GM13976 (cell line): ENCODE measurements at regions not wholly inside any gene's neighbourhood (a gene's known extent, or its start where the extent isn't known, plus 50 kb on each side); places are given as distances from the start of the nearest gene placed in this dataset.

Experiments used
- DNase-seq: peaks from one replicate; pipeline ENCODE4 v3.0.0; 2012; ENCODE audit warnings: low spot score
- CTCF ChIP-seq: IDR thresholded peaks from 2 replicates; pipeline ENCODE4 v1.5.1; 2012; ENCODE audit warnings: borderline replicate concordance, mild to moderate bottlenecking; ENCODE audit not compliant: insufficient read depth; ENCODE audit errors: extremely low read depth, missing control alignments, control extremely low read depth
- in situ Hi-C: fragments of 300-500 bp; cut with MboI; formaldehyde crosslinking; loops from one replicate; pipeline ENCODE4 v1.12.0; 2022; ENCODE audit warnings: low sequenced_read_pairs, mixed read lengths, inconsistent platforms; ENCODE audit not compliant: unreplicated experiment

DNA sequence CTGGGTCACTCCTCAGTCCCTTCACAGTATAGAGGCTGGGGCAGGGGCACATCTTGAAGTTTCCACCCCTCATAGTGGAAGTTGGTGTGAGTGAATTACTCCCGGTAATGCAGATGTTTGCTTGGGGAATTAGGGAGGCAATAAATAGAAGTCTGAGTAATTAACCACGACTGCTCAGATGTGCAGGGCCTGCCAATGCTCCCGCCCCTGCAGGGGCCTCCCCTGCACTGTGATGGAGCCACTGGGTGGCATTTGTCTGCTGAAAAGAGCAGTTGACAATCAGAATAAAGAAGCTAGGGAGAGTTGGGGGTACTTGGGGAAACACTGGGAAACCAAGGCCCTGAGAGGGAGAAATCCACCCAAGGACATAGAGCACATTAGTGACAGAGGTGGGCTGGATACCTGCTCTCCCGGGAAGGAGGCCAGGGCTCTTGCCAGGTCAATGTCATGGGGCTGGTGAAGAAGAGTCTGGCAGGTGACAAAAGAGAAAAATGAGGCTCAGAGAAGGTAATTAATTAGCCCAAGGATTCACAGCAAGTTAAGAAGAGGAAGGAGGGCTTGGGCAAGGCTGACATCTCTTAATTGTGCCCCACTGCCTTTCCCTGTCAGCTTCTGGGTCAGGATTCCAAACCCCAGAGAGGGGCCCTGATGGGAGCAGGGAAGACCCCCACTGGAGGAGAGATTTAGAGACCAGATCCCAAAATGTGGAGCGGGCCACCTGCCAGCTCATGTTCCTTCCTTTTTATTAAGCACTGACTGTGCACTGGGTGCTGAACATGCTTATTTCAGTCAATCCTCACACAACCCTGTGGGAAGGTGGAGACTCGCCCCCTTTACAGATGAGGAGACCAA is 436.2 kb downstream of the MATN1 start:
- DNase-seq, result no peak
- in situ Hi-C loops, result no loop called here
- no peak for TF ChIP-seq CTCF

GRCh38 chr1:30286241-30286987 is 437.0 kb downstream of the MATN1 start:
- DNase-seq, result no peak
- in situ Hi-C loops, result no loop called here
- no peak for TF ChIP-seq CTCF

DNA sequence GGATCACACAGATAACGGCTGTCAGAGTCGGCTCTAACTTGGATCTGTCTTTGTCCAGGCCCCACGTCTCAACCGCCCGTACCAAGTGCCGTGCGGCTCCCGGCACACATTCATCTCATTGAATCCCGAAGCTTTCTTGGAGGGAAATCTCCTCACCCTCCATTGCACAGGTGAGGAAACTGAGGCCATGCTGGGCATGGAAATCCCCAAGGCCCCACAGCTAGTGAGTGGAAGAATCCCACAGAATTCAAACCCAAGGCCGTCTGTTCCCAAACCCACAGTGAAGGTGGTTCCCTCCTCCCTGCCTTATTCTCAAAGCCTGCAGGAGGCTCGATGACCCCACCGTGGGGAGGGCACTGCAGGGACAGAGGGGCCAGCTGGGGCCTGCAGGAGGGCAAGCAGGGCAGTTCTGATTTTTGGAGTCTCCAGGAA is 437.9 kb downstream of the MATN1 start:
- in situ Hi-C loops, result no loop called here
- no peak for TF ChIP-seq CTCF
- no peak for DNase-seq

DNA sequence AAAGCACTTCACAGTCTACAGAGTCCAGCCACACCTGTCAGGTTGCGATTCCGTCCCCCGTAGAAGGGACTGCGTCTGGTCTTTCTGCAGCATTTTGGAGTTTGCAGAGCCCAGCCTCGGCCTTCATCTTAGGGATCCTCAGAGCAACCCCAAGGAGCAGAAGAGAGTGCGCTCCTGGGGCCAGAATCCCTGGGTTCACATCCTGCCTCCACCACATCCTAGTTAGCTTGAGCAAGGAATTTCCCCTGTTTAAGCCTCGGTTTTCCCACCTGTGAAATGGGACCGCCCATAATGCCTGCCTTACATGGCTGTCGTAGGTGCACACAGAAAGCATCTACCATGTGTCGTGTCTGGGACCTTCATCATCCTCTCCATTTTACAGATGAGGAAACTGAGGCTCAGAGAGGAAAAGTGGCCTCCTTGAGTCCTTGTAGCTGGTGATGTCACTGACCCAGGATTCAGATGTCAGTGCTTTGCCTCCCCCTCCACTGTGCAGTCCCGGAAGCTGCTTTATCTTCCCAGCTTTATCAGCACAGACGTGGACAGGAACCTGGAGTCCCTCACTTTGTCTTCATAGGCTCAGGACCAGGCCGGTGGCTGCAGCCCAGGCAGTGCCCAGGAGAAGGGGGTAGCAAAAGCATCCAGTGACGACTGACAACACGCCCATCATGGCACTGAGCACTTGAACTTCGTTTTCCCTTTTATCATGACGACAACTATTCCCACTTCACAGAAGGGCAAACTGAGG is 438.5 kb downstream of the MATN1 start:
- in situ Hi-C loops, result no loop called here

DNA sequence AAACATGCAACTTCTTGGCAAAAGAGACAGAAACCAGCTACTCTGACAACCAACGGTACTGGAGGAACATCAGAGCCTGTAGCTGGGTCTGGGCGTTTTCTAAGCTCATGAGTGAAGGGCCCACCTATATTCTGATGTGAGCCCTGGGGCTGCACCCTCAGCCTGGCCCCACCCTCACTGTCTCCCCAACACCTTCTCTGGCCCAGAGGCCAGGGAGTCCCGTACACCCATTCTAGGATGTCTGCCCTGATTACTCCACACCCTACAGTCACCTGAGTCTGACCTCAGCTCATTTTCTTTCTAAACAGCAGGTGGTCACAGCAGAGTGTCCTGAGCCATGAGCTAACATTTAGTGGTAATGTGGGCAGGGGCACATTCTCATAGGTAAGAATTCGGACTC is 439.2 kb downstream of the MATN1 start:
- no peak for DNase-seq
- no peak for TF ChIP-seq CTCF
- in situ Hi-C loops, result no loop called here

More for the DNA sequence above, 438.5 kb downstream of the MATN1 start:
- TF ChIP-seq CTCF, result no peak
- DNase-seq, result no peak

DNA sequence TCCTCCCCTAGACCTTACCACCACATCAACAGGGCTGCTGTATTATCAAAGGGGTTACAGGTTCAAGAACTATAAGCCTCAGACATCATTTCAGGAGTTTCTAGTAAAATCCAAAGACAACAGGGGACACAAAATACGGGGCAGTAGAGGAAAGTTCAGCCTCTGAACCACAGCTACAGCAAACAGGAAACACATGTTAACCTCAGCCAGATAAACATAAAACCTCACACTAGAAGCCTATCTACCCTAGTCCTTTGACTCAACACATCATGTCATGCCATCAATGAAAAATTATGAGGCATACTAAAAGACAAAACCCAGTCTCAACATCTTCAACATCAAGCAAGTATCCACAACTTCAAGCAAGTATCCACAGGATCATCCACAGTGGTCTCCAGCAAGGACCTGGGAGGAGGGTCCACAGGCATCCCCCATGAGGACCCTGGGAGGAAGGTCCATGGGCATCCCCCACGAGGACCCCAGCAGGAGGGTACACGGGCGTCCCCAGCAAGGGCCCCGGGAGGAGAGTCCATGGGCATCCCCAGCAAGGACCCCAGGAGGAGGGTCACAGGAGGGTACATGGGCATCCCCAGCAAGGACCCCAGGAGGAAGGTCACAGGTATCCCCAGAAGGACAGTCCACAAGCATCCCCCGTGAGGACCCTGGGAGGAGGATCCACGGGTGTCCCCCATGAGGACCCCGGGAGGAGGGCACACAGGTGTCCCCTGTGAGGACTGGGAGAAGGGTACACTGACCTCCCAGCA is 440.0 kb downstream of the MATN1 start:
- no peak for TF ChIP-seq CTCF
- DNase-seq, result no peak
- in situ Hi-C loops, result no loop called here
